ENCODE measurements at regions not wholly inside any gene's neighbourhood (a gene's known extent, or its start where the extent isn't known, plus 50 kb on each side); places are given as distances from the start of the nearest gene placed in this dataset.

DNA sequence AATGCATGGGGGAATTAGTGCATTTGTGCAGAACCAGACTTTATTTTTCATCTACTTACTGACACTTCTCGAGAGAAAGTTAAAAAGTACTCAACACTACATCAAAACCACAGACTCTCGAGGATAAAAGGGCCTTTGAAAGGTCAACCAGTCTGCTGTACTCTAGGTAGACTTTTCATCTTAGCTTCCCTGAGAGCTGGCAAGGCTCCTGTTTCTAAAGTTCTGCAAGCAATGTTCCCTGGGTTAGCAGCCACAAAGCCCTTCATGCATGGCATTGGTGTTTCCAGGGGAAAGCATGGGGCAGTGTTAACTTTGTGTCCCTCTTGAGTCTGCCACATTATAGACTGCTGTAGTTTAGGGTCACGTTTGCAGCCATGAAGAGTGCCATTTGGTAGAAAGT, 106.4 kb upstream of the PFN2 start:
- intact Hi-C loops (cut with DNase I): no loop called here

DNA sequence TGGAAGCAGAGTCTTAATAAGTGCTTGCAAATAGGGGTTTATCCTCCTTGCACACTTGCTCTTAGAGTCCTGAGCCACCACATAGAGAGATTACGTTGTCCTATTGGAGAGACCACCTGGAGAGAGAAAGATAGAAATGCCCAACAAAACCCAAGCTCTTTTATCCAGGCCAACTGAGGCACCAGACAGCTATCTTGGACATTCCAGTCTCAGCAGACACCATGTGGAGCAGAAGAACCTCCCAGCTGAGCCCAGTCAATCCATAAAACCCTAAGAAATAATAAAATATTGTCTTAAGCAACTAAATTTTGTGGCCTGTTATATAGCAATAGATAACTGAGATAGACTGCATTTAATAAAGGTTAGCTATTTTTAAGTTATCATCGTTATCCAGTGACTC, 105.7 kb upstream of the PFN2 start:
- no peak for TF ChIP-seq POLR2A (IDR thresholded peaks at IDR 0.05)
- no peak for TF ChIP-seq POLR2AphosphoS5 (IDR thresholded peaks at IDR 0.05; ENCODE audit: insufficient read depth in 1 of 2, low read depth in 1 of 2)
- TF ChIP-seq, protein P1, sequence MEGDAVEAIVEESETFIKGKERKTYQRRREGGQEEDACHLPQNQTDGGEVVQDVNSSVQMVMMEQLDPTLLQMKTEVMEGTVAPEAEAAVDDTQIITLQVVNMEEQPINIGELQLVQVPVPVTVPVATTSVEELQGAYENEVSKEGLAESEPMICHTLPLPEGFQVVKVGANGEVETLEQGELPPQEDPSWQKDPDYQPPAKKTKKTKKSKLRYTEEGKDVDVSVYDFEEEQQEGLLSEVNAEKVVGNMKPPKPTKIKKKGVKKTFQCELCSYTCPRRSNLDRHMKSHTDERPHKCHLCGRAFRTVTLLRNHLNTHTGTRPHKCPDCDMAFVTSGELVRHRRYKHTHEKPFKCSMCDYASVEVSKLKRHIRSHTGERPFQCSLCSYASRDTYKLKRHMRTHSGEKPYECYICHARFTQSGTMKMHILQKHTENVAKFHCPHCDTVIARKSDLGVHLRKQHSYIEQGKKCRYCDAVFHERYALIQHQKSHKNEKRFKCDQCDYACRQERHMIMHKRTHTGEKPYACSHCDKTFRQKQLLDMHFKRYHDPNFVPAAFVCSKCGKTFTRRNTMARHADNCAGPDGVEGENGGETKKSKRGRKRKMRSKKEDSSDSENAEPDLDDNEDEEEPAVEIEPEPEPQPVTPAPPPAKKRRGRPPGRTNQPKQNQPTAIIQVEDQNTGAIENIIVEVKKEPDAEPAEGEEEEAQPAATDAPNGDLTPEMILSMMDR (IDR thresholded peaks at IDR 0.05): no peak
- no peaks in the 10 kb centered on the region for H3K4me1 ChIP-seq
- peak in 1 of 2 donors; percentile 13 for DNase-seq (ENCODE audit: extremely low spot score in 2 of 2)
- H3K27ac ChIP-seq: no peak overlapping the region
- intact Hi-C loops (cut with DNase I): no loop called here
- no peaks in the 10 kb centered on the region for H3K36me3 ChIP-seq
- no peaks in the 10 kb centered on the region for H3K9me3 ChIP-seq
- no peaks in the 10 kb centered on the region for H3K27me3 ChIP-seq
- H3K4me3 ChIP-seq: no peak overlapping the region

More for the DNA sequence above, 106.4 kb upstream of the PFN2 start:
- Histone ChIP-seq H3K27me3 (no peaks in the 10 kb centered on the region), H3K9me3 (no peaks in the 10 kb centered on the region), H3K36me3 (no peaks in the 10 kb centered on the region), H3K4me3 (no peak overlapping the region), H3K27ac (no peak overlapping the region), H3K4me1 (no peaks in the 10 kb centered on the region)
- DNase-seq (ENCODE audit: extremely low spot score in 2 of 2): peak in 1 of 2 donors; percentile 40
- TF ChIP-seq POLR2A (IDR thresholded peaks at IDR 0.05) (no peak), POLR2AphosphoS5 (IDR thresholded peaks at IDR 0.05; ENCODE audit: insufficient read depth in 1 of 2, low read depth in 1 of 2) (no peak)
- TF ChIP-seq, protein P1 (IDR thresholded peaks at IDR 0.05): no peak

DNA sequence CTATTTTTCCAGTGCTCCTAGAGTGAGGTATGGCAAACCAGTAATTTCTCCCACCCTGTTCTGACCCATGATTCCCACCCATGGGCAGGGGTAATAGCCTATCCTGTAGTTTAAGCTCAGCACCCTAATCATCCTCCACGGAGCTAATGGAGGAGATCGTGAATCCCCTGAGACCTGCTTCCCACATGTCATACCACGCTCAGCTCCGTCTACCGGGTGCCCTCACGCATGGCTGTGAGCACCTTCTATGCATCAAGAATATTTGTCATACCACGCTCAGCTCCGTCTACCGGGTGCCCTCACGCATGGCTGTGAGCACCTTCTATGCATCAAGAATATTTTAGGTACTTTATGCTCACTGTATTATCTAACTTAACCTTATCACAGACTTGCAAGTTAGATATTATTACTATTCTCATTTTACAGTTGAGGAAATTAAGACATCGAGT, 104.7 kb upstream of the PFN2 start:
- Histone ChIP-seq H3K27ac (no peak overlapping the region), H3K4me1 (no peaks in the 10 kb centered on the region), H3K36me3 (no peaks in the 10 kb centered on the region), H3K4me3 (no peak overlapping the region), H3K27me3 (no peaks in the 10 kb centered on the region), H3K9me3 (no peaks in the 10 kb centered on the region)
- peak in 1 of 2 donors; percentile 75 for DNase-seq (ENCODE audit: extremely low spot score in 2 of 2)
- intact Hi-C loops (cut with DNase I): no loop called here
- TF ChIP-seq POLR2AphosphoS5 (IDR thresholded peaks at IDR 0.05; ENCODE audit: insufficient read depth in 1 of 2, low read depth in 1 of 2) (no peak), POLR2A (IDR thresholded peaks at IDR 0.05) (no peak)
- TF ChIP-seq, protein P1 (IDR thresholded peaks at IDR 0.05): no peak

DNA sequence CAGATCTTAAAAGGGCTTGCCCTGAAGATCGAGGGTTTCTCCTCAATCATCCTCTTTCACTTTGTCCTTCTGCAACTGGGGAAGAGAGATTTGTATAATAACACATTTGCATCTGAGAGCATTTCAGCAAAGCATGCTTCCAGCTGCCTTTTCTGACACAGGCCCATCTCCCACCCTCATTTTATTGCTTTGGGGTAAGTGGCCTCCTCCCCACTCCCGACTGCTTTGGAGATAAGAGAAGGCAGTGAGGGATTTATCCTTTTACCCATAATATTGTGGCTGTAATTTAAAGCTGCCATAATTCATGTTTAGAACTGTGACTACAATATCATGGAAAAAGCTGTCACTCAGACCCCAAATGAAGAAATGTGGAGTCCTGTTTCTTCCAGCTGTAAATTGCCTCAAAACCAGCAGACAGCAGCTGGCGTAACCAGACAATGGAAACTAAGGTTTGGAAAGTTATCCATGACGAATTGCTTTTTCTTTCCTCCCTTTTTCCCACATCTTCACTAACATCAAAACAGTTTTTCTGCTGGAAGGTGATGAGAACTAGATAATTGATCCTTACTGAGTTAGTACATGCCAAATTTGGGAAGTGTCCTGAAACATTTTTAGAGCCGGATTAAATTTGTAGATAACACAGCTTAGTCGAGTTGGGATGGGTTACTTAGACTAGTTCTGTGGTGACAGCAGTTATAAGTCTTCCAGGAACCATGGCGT, 104.2 kb upstream of the PFN2 start:
- Histone ChIP-seq H3K9me3 (no peaks in the 10 kb centered on the region), H3K27me3 (no peaks in the 10 kb centered on the region), H3K27ac (no peak overlapping the region), H3K36me3 (no peaks in the 10 kb centered on the region), H3K4me3 (no peak overlapping the region), H3K4me1 (no peaks in the 10 kb centered on the region)
- peak in 1 of 2 donors; percentile 64 for DNase-seq (ENCODE audit: extremely low spot score in 2 of 2)
- intact Hi-C loops (cut with DNase I): no loop called here
- TF ChIP-seq, protein P1 (IDR thresholded peaks at IDR 0.05): no peak
- TF ChIP-seq POLR2A (IDR thresholded peaks at IDR 0.05) (no peak), POLR2AphosphoS5 (IDR thresholded peaks at IDR 0.05; ENCODE audit: insufficient read depth in 1 of 2, low read depth in 1 of 2) (no peak)

DNA sequence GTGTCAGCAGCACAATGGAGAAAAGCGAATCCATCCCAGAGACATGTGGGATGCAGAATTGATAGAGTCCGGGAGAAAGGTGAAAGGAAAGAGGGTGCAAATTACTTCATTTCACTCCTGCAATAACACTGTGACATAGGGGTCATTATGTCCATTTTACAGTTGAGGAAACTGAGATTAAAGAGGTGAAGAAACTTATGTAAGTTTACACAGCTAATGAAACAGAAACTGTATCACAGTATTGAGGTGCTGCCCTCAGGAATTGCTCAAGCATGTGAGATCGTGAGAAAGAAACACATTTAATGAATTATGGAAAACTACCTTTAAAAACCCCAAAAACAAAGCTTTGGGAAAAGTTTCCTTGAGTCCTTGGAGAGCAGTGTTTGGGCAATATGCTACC, 103.6 kb upstream of the PFN2 start:
- TF ChIP-seq POLR2A (IDR thresholded peaks at IDR 0.05) (no peak), POLR2AphosphoS5 (IDR thresholded peaks at IDR 0.05; ENCODE audit: insufficient read depth in 1 of 2, low read depth in 1 of 2) (no peak)
- TF ChIP-seq, protein P1 (IDR thresholded peaks at IDR 0.05): no peak
- Histone ChIP-seq H3K9me3 (no peaks in the 10 kb centered on the region), H3K4me1 (peaks cover 2% of the 10 kb centered on the region), H3K36me3 (no peaks in the 10 kb centered on the region), H3K27me3 (no peaks in the 10 kb centered on the region), H3K4me3 (no peak overlapping the region), H3K27ac (no peak overlapping the region)
- intact Hi-C loops (cut with DNase I): no loop called here
- DNase-seq (ENCODE audit: extremely low spot score in 2 of 2): no peak
